CD14-positive monocyte (primary cell): ENCODE measurements at regions not wholly inside any gene's neighbourhood (a gene's known extent, or its start where the extent isn't known, plus 50 kb on each side); places are given as distances from the start of the nearest gene placed in this dataset.

Experiments used
- DNase-seq, 3 donors: peaks; one replicate each; pipeline ENCODE4 v3.0.0-alpha.2; 2011 to 2022
- H2AFZ ChIP-seq: 2 replicates; pipeline ENCODE4 v1.6.0; 2012; ENCODE audit warnings: mild to moderate bottlenecking, low read depth, low read length, inconsistent platforms; ENCODE audit not compliant: insufficient read depth, poor library complexity, severe bottlenecking
- H3K27ac ChIP-seq, 2 donors: 1 replicate in 1 of 2; 2 replicates in 1 of 2; pipeline ENCODE4 v1.5.1; 2012 to 2013; ENCODE audit warnings: low read length in 2 of 2, control low read depth in 1 of 2, inconsistent platforms in 1 of 2, low read depth in 1 of 2, mild to moderate bottlenecking in 1 of 2
- H3K27me3 ChIP-seq, 2 donors: one replicate each; pipeline versions ENCODE4 v1.6.0 to v1.6.1; 2011 to 2013; ENCODE audit warnings: low read length in 2 of 2; ENCODE audit not compliant: control insufficient read depth in 2 of 2, insufficient read depth in 2 of 2
- H3K36me3 ChIP-seq, 2 donors: replicated peaks in 1 of 2; 1 replicate in 1 of 2; 2 replicates in 1 of 2; pipeline versions ENCODE4 v1.5.1 to v1.6.1; 2012 to 2013; ENCODE audit warnings: low read length in 2 of 2, control low read depth in 1 of 2, inconsistent platforms in 1 of 2, mild to moderate bottlenecking in 1 of 2; ENCODE audit not compliant: insufficient read depth in 2 of 2, control insufficient read depth in 1 of 2
- H3K4me1 ChIP-seq, 2 donors: 1 replicate in 1 of 2; 2 replicates in 1 of 2; pipeline versions ENCODE4 v1.5.1 to v1.6.1; 2012 to 2013; ENCODE audit warnings: low read length in 2 of 2, control low read depth in 1 of 2, inconsistent platforms in 1 of 2, mild to moderate bottlenecking in 1 of 2, moderate library complexity in 1 of 2; ENCODE audit not compliant: insufficient read depth in 2 of 2, control insufficient read depth in 1 of 2
- H3K4me2 ChIP-seq: replicated peaks from 2 replicates; pipeline ENCODE3; 2012; ENCODE audit warnings: low read length, moderate library complexity, mild to moderate bottlenecking; ENCODE audit not compliant: poor library complexity, severe bottlenecking; ENCODE audit errors: extremely low read depth
- H3K4me3 ChIP-seq, 3 experiments: fragments of 200-600 bp in 1 of 3; sonication (generic) in 1 of 3; replicated peaks in 1 of 3; 1 replicate in 2 of 3; 2 replicates in 1 of 3; pipeline ENCODE4 v1.5.1; 2011 to 2013; ENCODE audit warnings: low read length in 3 of 3, mild to moderate bottlenecking in 3 of 3, control low read depth in 2 of 3, low read depth in 2 of 3, inconsistent platforms in 1 of 3, moderate library complexity in 1 of 3
- H3K79me2 ChIP-seq: 2 replicates; pipeline ENCODE4 v1.6.0; 2012; ENCODE audit warnings: mild to moderate bottlenecking, control low read depth, inconsistent platforms, low read length, moderate library complexity; ENCODE audit not compliant: insufficient read depth
- H3K9ac ChIP-seq: 2 replicates; pipeline ENCODE4 v1.6.0; 2017; ENCODE audit warnings: low read length, mild to moderate bottlenecking; ENCODE audit not compliant: insufficient read depth, poor library complexity, severe bottlenecking
- H3K9me3 ChIP-seq, 2 donors: replicated peaks in 1 of 2; 1 replicate in 1 of 2; 2 replicates in 1 of 2; pipeline versions ENCODE4 v1.5.1 to v1.6.1; 2012 to 2013; ENCODE audit warnings: low read length in 2 of 2, control low read depth in 1 of 2; ENCODE audit not compliant: control insufficient read depth in 1 of 2, insufficient read depth in 1 of 2
- H4K20me1 ChIP-seq: 2 replicates; pipeline ENCODE4 v1.6.0; 2012; ENCODE audit warnings: mild to moderate bottlenecking, low read length, control low read depth, moderate library complexity; ENCODE audit not compliant: insufficient read depth
- H3K27ac Mint-ChIP-seq, 7 donors: one replicate each; pipeline ENCODE4 v1.8.0; 2020; ENCODE audit warnings: mild to moderate bottlenecking in 7 of 7, mixed read lengths in 7 of 7, moderate library complexity in 6 of 7, inconsistent platforms in 2 of 7
- H3K27me3 Mint-ChIP-seq, 3 donors: one replicate each; pipeline ENCODE4 v1.8.0; 2021 to 2022; ENCODE audit warnings: low read depth in 3 of 3, mild to moderate bottlenecking in 3 of 3, mixed read lengths in 3 of 3, moderate library complexity in 3 of 3, inconsistent platforms in 1 of 3
- H3K36me3 Mint-ChIP-seq, 2 donors: one replicate each; pipeline ENCODE4 v1.8.0; 2020; ENCODE audit warnings: mixed read lengths in 2 of 2, inconsistent platforms in 1 of 2, mild to moderate bottlenecking in 1 of 2
- H3K4me1 Mint-ChIP-seq: one replicate; pipeline ENCODE4 v1.8.0; 2020; ENCODE audit warnings: mild to moderate bottlenecking, mixed read lengths
- H3K4me3 Mint-ChIP-seq, 2 donors: one replicate each; pipeline ENCODE4 v1.8.0; 2020; ENCODE audit warnings: mild to moderate bottlenecking in 2 of 2, mixed read lengths in 2 of 2, moderate library complexity in 1 of 2
- H3K9me3 Mint-ChIP-seq, 7 donors: one replicate each; pipeline ENCODE4 v1.8.0; 2020 to 2022; ENCODE audit warnings: mixed read lengths in 7 of 7, mild to moderate bottlenecking in 6 of 7, moderate library complexity in 6 of 7, inconsistent platforms in 2 of 7
- WGBS: methylation state at CpG from one replicate; pipeline ENCODE4 v1.1.5; 2013; ENCODE audit warnings: missing lambda C conversion rate; ENCODE audit not compliant: insufficient coverage; 5-methylcytosine and 5-hydroxymethylcytosine counted together
- intact Hi-C, 2 donors: fragments of 100-400 bp; cut with micrococcal nuclease; formaldehyde crosslinking; loops; one replicate each; pipeline versions ENCODE4 v1.15.0 to v1.15.1; 2023
- TF ChIP-seq, protein P1 (sequence below): fragments of 200-600 bp; IDR thresholded peaks from one replicate; pipeline ENCODE4 v1.8.0; 2022; ENCODE audit warnings: antibody characterized with exemption, mild to moderate bottlenecking

DNA sequence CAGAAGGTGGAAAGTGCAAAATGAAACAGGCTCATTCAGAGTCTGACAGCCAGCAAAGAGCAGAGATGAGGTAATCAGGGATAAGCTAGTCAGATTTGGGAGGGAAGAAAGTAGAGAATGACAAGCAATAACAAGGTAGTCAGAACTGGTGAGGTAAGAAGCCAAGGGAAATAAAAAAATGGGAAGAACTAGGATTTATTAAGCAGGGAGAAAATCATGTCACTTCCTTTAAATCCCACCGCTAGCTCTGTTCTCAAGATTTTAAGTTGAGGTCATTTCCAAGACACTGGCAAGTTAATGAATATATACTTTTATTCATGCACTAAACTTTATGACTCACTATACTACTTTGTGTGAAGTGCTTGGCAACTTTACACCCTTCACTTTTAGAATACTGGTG is 1106.8 kb downstream of the IGSF11 start:
- Histone ChIP-seq H3K79me2 (no peaks in the 10 kb centered on the region), H3K4me2 (no peak overlapping the region), H3K27me3 (no peaks in the 10 kb centered on the region), H3K9me3 (no peaks in the 10 kb centered on the region), H3K27ac (no peak overlapping the region), H3K4me1 (no peaks in the 10 kb centered on the region), H3K9ac (no peak overlapping the region), H2AFZ (no peak overlapping the region), H3K36me3 (no peaks in the 10 kb centered on the region), H4K20me1 (no peaks in the 10 kb centered on the region), H3K4me3 (no peak overlapping the region)
- Mint-ChIP-seq H3K4me3 (no peak overlapping the region), H3K27ac (no peak overlapping the region), H3K9me3 (peaks cover 0 to 1% (median 0%) of the 10 kb centered on the region in 7 donors), H3K4me1 (no peaks in the 10 kb centered on the region), H3K27me3 (no peaks in the 10 kb centered on the region), H3K36me3 (no peaks in the 10 kb centered on the region)
- intact Hi-C loops, result no loop called here
- no peak for DNase-seq
- TF ChIP-seq, protein P1, sequence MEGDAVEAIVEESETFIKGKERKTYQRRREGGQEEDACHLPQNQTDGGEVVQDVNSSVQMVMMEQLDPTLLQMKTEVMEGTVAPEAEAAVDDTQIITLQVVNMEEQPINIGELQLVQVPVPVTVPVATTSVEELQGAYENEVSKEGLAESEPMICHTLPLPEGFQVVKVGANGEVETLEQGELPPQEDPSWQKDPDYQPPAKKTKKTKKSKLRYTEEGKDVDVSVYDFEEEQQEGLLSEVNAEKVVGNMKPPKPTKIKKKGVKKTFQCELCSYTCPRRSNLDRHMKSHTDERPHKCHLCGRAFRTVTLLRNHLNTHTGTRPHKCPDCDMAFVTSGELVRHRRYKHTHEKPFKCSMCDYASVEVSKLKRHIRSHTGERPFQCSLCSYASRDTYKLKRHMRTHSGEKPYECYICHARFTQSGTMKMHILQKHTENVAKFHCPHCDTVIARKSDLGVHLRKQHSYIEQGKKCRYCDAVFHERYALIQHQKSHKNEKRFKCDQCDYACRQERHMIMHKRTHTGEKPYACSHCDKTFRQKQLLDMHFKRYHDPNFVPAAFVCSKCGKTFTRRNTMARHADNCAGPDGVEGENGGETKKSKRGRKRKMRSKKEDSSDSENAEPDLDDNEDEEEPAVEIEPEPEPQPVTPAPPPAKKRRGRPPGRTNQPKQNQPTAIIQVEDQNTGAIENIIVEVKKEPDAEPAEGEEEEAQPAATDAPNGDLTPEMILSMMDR, result no peak
- WGBS, result no CpG with 5 or more reads among the region's 1 CpG

DNA sequence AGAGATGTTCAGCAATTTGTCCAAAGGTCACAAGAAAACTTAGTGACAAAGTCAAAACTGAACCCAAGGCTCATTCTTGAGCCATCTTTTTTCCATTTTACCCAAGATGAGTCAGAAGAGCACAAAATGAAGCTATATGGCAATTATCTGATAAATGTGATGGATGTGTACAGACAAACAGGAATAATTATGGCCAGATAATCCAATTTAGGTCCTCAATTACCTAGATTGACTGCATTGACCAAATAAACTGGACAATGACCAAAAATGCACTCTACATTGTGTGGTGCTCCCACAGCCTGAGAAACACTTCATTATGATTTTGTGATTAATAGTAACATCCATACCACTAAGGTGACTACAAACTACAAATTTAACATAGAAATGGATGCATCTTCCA is 1105.8 kb downstream of the IGSF11 start:
- Histone ChIP-seq H4K20me1 (no peaks in the 10 kb centered on the region), H3K4me2 (no peak overlapping the region), H2AFZ (no peak overlapping the region), H3K4me1 (no peaks in the 10 kb centered on the region), H3K9ac (no peak overlapping the region), H3K27me3 (no peaks in the 10 kb centered on the region), H3K9me3 (no peaks in the 10 kb centered on the region), H3K79me2 (no peaks in the 10 kb centered on the region), H3K36me3 (no peaks in the 10 kb centered on the region), H3K27ac (no peak overlapping the region), H3K4me3 (no peak overlapping the region)
- intact Hi-C loops, result no loop called here
- Mint-ChIP-seq H3K36me3 (no peaks in the 10 kb centered on the region), H3K4me1 (no peaks in the 10 kb centered on the region), H3K9me3 (peaks cover 0 to 1% (median 0%) of the 10 kb centered on the region in 7 donors), H3K27me3 (no peaks in the 10 kb centered on the region), H3K4me3 (no peak overlapping the region), H3K27ac (no peak overlapping the region)
- no peak for DNase-seq
- TF ChIP-seq, protein P1, result no peak
